Activated CD8-positive, alpha-beta T cell treated with anti-CD3 and anti-CD28 coated beads for 36 hours (primary cell): ENCODE measurements at regions not wholly inside any gene's neighbourhood (a gene's known extent, or its start where the extent isn't known, plus 50 kb on each side); places are given as distances from the start of the nearest gene placed in this dataset.

Experiments used
- ATAC-seq: fragments of 200-7000 bp; cut with Tn5 transposase; one replicate; pipeline ENCODE4 v1.10.0; 2021; ENCODE audit warnings: mild to moderate bottlenecking, moderate library complexity
- CTCF ChIA-PET: fragments of 350-600 bp; sonication (Branson Sonifier 250); formaldehyde crosslinking; loops from one replicate; lab custom pipeline; 2021; ENCODE audit warnings: antibody characterized with exemption; lab: Charles Lee
- POLR2A ChIA-PET: fragments of 350-600 bp; sonication (Branson Sonifier 250); formaldehyde crosslinking; loops from one replicate; lab custom pipeline; 2021; ENCODE audit warnings: antibody characterized with exemption; lab: Charles Lee
- DNase-seq: peaks from one replicate; pipeline ENCODE4 v3.0.0-alpha.2; 2020
- H3K27ac Mint-ChIP-seq: one replicate; pipeline ENCODE4 v1.8.0; 2021; ENCODE audit warnings: mild to moderate bottlenecking, mixed read lengths
- H3K27me3 Mint-ChIP-seq: one replicate; pipeline ENCODE4 v1.8.0; 2021; ENCODE audit warnings: mixed read lengths
- H3K36me3 Mint-ChIP-seq: one replicate; pipeline ENCODE4 v1.8.0; 2021; ENCODE audit warnings: low read depth, mixed read lengths
- H3K4me1 Mint-ChIP-seq: one replicate; pipeline ENCODE4 v1.8.0; 2021; ENCODE audit warnings: low read depth, mixed read lengths
- H3K4me3 Mint-ChIP-seq: one replicate; pipeline ENCODE4 v1.8.0; 2021; ENCODE audit warnings: mild to moderate bottlenecking, moderate library complexity, mixed read lengths
- H3K9me3 Mint-ChIP-seq: one replicate; pipeline ENCODE4 v1.8.0; 2021; ENCODE audit warnings: mixed read lengths
- intact Hi-C: fragments of 100-400 bp; cut with micrococcal nuclease; formaldehyde crosslinking; loops from one replicate; pipeline ENCODE4 v1.10.0; 2022
- TF ChIP-seq, protein P1 (sequence below): fragments of 200-600 bp; IDR thresholded peaks from one replicate; pipeline ENCODE4 v1.8.0; 2022; ENCODE audit warnings: antibody characterized with exemption, mild to moderate bottlenecking

DNA sequence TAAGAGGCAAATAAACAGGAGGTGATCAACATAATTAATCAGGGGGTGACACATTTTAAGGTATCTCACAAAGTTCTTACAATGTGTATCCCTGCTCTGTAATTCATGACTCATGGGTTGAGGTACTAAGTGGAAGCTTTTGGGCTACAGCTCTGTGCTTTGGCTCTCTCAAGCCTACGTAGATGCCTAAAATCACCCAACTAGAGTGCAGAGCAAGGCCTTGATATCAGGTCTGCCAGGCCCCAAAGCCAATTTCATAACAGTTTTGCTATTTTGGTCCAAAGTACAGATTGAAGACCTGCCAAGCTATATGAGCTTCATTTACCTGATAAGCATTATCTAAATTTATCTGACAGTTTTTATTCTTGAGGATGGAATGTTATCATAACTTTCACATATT lies 175.3 kb upstream of the BET1 start:
- H3K4me1 Mint-ChIP-seq, result peaks cover 7% of the 10 kb centered on the region
- ChIA-PET CTCF (no interaction called here), POLR2A (no interaction called here)
- ATAC-seq (no peak), DNase-seq (no peak)
- no peak overlapping the region for H3K4me3 Mint-ChIP-seq
- H3K36me3 Mint-ChIP-seq, result no peaks in the 10 kb centered on the region
- no peak overlapping the region for H3K27ac Mint-ChIP-seq
- TF ChIP-seq, protein P1, sequence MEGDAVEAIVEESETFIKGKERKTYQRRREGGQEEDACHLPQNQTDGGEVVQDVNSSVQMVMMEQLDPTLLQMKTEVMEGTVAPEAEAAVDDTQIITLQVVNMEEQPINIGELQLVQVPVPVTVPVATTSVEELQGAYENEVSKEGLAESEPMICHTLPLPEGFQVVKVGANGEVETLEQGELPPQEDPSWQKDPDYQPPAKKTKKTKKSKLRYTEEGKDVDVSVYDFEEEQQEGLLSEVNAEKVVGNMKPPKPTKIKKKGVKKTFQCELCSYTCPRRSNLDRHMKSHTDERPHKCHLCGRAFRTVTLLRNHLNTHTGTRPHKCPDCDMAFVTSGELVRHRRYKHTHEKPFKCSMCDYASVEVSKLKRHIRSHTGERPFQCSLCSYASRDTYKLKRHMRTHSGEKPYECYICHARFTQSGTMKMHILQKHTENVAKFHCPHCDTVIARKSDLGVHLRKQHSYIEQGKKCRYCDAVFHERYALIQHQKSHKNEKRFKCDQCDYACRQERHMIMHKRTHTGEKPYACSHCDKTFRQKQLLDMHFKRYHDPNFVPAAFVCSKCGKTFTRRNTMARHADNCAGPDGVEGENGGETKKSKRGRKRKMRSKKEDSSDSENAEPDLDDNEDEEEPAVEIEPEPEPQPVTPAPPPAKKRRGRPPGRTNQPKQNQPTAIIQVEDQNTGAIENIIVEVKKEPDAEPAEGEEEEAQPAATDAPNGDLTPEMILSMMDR, result no peak
- no peaks in the 10 kb centered on the region for H3K9me3 Mint-ChIP-seq
- peaks cover 6% of the 10 kb centered on the region for H3K27me3 Mint-ChIP-seq
- intact Hi-C loops, result no loop called here

DNA sequence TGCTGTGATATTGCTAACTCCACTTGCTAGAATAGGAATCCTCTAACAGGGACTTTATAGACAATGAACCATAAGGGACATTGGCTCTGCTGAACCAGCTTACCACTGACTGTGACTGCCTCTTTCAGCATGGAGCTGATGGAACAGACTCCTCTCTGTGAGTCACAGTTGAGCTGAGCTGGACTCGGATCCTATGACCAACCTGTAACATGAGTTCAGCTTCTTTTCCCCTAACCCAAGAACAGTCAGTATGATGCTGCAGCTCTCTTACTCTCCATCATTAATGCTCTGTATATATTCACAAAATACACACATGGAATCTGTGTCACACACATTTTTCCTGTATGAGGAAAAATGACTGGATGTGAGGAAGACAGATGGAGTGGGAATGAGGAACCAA lies 177.9 kb upstream of the BET1 start:
- Mint-ChIP-seq H3K9me3 (no peaks in the 10 kb centered on the region), H3K4me3 (no peak overlapping the region), H3K4me1 (peaks cover 7% of the 10 kb centered on the region), H3K36me3 (no peaks in the 10 kb centered on the region), H3K27ac (no peak overlapping the region), H3K27me3 (peaks cover 6% of the 10 kb centered on the region)
- TF ChIP-seq, protein P1, result no peak
- CTCF ChIA-PET, result no interaction called here
- DNase-seq (no peak), ATAC-seq (no peak)
- intact Hi-C loops, result no loop called here
- POLR2A ChIA-PET, result no interaction called here

DNA sequence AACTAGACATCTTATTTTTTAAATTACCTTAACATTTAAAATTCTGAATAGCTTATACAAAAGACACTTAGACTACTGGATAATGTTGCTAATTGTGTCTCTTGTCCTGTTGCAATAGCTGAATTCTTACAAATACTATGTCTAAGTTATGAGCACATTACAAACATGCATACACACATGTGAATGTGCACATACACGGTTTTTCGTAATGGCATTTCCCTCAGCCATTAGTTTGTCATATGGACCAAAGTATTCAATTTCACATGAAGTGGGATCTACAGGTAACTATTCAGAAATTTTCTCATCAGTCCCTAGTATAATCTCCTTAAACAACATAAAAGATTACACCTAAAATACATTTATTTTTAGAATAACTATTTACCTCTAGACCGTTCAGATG lies 178.6 kb upstream of the BET1 start:
- ChIA-PET POLR2A (no interaction called here), CTCF (interaction anchor here (0.7 kb wide), 1 partner anchor 212 kb away, joined by 3 read pairs; the partner anchor contains the start of gene COL1A2)
- Mint-ChIP-seq H3K27me3 (peaks cover 4% of the 10 kb centered on the region), H3K36me3 (no peaks in the 10 kb centered on the region), H3K4me3 (no peak overlapping the region), H3K4me1 (peaks cover 7% of the 10 kb centered on the region), H3K27ac (no peak overlapping the region), H3K9me3 (no peaks in the 10 kb centered on the region)
- intact Hi-C loops, result no loop called here
- DNase-seq, result no peak
- ATAC-seq, result no peak
- TF ChIP-seq, protein P1, result no peak

DNA sequence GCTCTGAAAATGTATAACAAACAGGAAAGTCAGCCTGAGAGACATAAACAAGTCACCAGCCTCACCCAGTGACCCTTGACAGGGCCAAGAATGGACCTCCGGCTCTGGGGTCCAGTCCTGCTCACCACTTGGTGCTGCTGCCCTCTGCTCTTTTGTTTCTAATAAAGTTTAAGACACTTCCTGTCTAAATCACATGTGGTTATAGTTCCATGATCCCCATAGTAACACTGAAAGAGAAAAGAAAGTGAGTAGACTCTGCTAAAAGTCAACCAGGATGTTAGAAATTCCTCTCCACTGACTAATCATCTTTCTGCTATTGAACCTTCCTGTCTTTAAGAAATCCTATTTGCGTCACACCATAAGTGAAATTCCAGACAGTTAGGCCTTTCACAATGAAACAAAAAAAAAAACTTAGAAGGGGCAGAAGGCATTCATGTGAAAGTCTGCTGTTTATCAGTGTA lies 179.2 kb upstream of the BET1 start:
- Mint-ChIP-seq H3K9me3 (no peaks in the 10 kb centered on the region), H3K36me3 (no peaks in the 10 kb centered on the region), H3K4me1 (peaks cover under 1% of the 10 kb centered on the region), H3K4me3 (no peak overlapping the region), H3K27me3 (peaks cover 6% of the 10 kb centered on the region), H3K27ac (no peak overlapping the region)
- DNase-seq (no peak), ATAC-seq (no peak)
- TF ChIP-seq, protein P1, result no peak
- ChIA-PET POLR2A (no interaction called here), CTCF (interaction anchor here (0.7 kb wide), 1 partner anchor 212 kb away, joined by 3 read pairs; the partner anchor contains the start of gene COL1A2)
- intact Hi-C loops, result no loop called here

DNA sequence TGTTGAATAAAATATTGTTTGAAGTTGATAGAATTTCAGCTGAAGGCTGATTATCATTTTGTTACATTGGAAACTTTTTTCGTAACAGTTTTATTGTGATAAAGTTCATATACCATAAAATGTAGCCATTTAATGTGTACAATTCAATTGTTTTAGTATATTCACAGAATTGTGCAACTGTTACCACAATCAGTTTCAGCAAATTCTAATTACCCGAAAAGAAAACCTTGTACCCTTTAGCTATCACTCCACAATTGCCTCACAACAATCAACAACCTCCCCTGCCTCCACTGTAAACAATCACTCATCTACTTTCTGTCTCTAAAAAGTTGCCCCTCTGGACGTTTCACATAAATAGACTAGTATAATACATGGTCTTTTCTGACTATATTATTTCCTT lies 179.7 kb upstream of the BET1 start:
- no peak for ATAC-seq
- H3K4me3 Mint-ChIP-seq, result no peak overlapping the region

More for the DNA sequence above, 179.7 kb upstream of the BET1 start:
- no peaks in the 10 kb centered on the region for H3K9me3 Mint-ChIP-seq
- H3K36me3 Mint-ChIP-seq, result no peaks in the 10 kb centered on the region
- no peaks in the 10 kb centered on the region for H3K4me1 Mint-ChIP-seq
- peaks cover 6% of the 10 kb centered on the region for H3K27me3 Mint-ChIP-seq
- intact Hi-C loops, result no loop called here
- no peak overlapping the region for H3K27ac Mint-ChIP-seq
- ChIA-PET POLR2A (no interaction called here), CTCF (no interaction called here)
- no peak for DNase-seq
- TF ChIP-seq, protein P1, result no peak
